SJCRH30 (cell line): ENCODE measurements at regions not wholly inside any gene's neighbourhood (a gene's known extent, or its start where the extent isn't known, plus 50 kb on each side); places are given as distances from the start of the nearest gene placed in this dataset.

Experiments
- DNase-seq, 2 experiments: peaks; one replicate each; pipeline ENCODE4 v3.0.0-alpha.2; 2015 to 2020
- H3K27ac ChIP-seq: fragments of 250-450 bp; sonication (Bioruptor Pico); 2 replicates; pipeline ENCODE4 v1.5.1; 2020; ENCODE audit warnings: mild to moderate bottlenecking, moderate library complexity
- H3K27me3 ChIP-seq: fragments of 250-450 bp; sonication (Bioruptor Pico); 2 replicates; pipeline ENCODE4 v1.5.1; 2020; ENCODE audit warnings: mild to moderate bottlenecking, moderate library complexity
- H3K36me3 ChIP-seq: fragments of 250-450 bp; sonication (Bioruptor Pico); 2 replicates; pipeline ENCODE4 v1.5.1; 2020; ENCODE audit warnings: mild to moderate bottlenecking, moderate library complexity
- H3K4me1 ChIP-seq: fragments of 250-450 bp; sonication (Bioruptor Pico); 2 replicates; pipeline ENCODE4 v1.5.1; 2020; ENCODE audit warnings: mild to moderate bottlenecking, moderate library complexity
- H3K4me3 ChIP-seq: fragments of 250-450 bp; sonication (Bioruptor Pico); 2 replicates; pipeline ENCODE4 v1.5.1; 2020; ENCODE audit warnings: mild to moderate bottlenecking, moderate library complexity
- H3K9me3 ChIP-seq: fragments of 250-450 bp; sonication (Bioruptor Pico); replicated peaks from 2 replicates; pipeline ENCODE4 v1.5.1; 2020; ENCODE audit warnings: mild to moderate bottlenecking, moderate library complexity

DNA sequence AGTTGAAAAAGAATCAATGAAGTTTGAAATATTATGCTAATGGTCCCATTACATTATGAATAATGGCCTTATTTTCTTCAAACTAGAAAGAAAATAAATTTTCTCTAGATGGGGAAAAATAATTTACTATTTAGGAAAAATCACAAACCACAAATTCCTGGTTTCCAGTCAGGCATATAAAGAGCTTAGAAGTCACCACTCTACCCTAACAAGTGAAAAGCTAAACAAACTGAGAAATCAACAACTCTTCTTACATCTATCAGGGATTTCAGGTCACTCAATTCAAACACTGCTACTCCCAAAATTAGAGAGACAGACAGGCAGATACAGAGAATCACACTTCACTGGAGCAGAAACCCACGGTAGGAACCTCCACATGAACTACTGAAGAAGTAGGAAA is 82.1 kb upstream of the LRRC7 start:
- Histone ChIP-seq H3K4me3 (no peak overlapping the region), H3K27me3 (no peaks in the 10 kb centered on the region), H3K9me3 (no peaks in the 10 kb centered on the region), H3K4me1 (no peaks in the 10 kb centered on the region), H3K36me3 (no peaks in the 10 kb centered on the region), H3K27ac (no peak overlapping the region)
- DNase-seq, result no peak

DNA sequence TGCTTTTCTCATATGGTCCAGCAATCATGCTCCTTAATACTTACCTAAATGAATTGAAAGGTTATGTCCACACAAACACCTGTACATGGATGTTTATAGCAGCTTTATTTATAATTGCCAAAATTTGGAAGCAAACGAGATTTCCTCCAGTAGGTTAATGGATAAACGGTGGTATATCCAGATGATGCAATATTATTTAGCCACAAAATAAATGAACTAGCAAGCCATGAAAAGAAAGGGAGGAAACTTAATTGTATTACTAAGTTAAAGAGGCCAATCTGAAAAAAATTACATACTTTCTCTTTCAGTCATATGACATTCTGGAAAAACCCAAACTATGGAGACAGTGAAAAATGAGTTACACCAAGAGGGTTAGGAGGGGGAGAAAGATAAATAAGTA is 76.3 kb upstream of the LRRC7 start:
- no peaks in the 10 kb centered on the region for H3K36me3 ChIP-seq
- no peak overlapping the region for H3K4me3 ChIP-seq
- no peak for DNase-seq
- H3K4me1 ChIP-seq, result no peaks in the 10 kb centered on the region
- no peaks in the 10 kb centered on the region for H3K27me3 ChIP-seq
- no peaks in the 10 kb centered on the region for H3K9me3 ChIP-seq
- no peak overlapping the region for H3K27ac ChIP-seq

- no peaks in the 10 kb centered on the region for H3K9me3 ChIP-seq
- DNase-seq, result no peak
- no peak overlapping the region for H3K4me3 ChIP-seq
- no peak overlapping the region for H3K27ac ChIP-seq
- no peaks in the 10 kb centered on the region for H3K36me3 ChIP-seq
- H3K4me1 ChIP-seq, result no peaks in the 10 kb centered on the region
- no peaks in the 10 kb centered on the region for H3K27me3 ChIP-seq
These were observed 75.4 kb upstream of the LRRC7 start for GRCh38 chr1:69492286-69492685.

- H3K4me1 ChIP-seq, result no peaks in the 10 kb centered on the region
- no peak for DNase-seq
- H3K36me3 ChIP-seq, result no peaks in the 10 kb centered on the region
- no peak overlapping the region for H3K27ac ChIP-seq
- H3K4me3 ChIP-seq, result no peak overlapping the region
- no peaks in the 10 kb centered on the region for H3K27me3 ChIP-seq
- no peaks in the 10 kb centered on the region for H3K9me3 ChIP-seq
These were observed 73.5 kb upstream of the LRRC7 start for GRCh38 chr1:69494221-69494620.

GRCh38 chr1:69497441-69498221 is 70.1 kb upstream of the LRRC7 start:
- no peak for DNase-seq
- H3K4me1 ChIP-seq, result no peaks in the 10 kb centered on the region
- H3K9me3 ChIP-seq, result no peaks in the 10 kb centered on the region
- H3K4me3 ChIP-seq, result no peak overlapping the region
- H3K27ac ChIP-seq, result no peak overlapping the region
- H3K36me3 ChIP-seq, result no peaks in the 10 kb centered on the region
- H3K27me3 ChIP-seq, result no peaks in the 10 kb centered on the region

DNA sequence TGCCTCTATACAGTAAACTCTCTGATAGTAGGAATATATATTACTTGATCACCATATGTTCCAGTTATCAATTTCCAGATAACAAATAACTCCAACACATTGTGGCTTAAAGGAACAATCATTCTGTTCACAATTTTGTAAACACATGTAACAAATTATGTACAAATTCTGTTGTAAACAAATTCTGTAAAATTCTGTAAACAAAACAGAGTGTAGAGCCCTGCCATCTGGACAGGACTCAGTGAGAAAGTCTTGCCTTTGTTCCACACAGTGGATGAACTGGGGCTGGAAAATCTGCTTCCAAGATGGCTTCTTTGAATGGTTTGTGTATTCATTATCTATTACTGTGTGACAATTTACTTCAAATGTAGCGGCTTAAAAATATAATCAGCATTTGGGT is 69.0 kb upstream of the LRRC7 start:
- Histone ChIP-seq H3K9me3 (no peaks in the 10 kb centered on the region), H3K27ac (no peak overlapping the region), H3K4me3 (no peak overlapping the region), H3K36me3 (no peaks in the 10 kb centered on the region), H3K27me3 (no peaks in the 10 kb centered on the region), H3K4me1 (no peaks in the 10 kb centered on the region)
- DNase-seq, result no peak

DNA sequence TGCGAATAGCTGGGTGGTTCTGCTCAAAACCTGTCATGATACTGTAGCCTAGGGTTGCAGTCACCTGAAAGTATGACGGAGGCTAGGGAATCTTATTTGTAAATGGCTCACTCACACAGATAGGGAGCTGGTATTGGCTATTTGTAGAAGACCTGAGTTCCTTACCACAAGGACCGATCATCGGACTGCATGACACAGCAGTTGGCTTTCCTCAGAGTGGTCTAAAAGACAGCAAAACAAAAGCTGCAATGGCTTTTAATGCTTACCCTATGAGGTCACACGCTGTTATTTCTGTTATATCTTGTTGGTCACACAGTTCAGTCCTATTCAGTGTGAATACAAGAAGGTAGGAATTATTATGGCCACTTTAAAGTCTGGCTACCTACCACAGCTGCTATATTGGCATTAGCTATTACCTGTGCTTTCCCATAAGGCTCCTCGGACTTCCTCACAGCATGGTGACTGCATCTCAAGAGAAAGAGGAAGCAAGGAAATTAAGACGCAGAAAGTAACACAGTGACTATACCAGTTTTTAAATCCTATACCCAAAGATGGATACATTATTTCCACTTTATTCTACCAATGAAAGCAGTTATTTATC is 68.4 kb upstream of the LRRC7 start:
- no peak for DNase-seq
- H3K27me3 ChIP-seq, result no peaks in the 10 kb centered on the region

DNA sequence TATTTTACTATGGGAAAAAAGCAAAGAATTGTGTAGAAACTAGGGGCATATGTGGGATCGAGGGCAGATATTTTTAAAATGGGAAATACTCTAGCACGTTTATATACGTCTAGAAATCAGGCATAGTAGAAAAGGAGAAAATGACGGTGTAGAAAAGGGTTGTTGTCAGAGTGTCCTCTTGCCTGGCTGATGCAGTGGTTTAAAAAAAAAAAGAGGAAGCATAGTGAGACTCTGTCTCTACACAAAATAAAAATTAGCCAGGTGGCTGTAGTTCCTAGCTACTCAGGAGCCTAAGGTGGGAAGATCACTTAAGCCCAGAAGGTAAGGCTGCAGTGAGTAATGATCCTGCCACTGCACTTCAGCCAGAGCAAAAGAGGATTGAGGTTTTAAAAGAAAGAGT is 64.7 kb upstream of the LRRC7 start:
- H3K27me3 ChIP-seq, result 0 out of 2 replicates have a peak, but pooled peaks cover 3% of the 10 kb centered on the region
- H3K4me1 ChIP-seq, result no peaks in the 10 kb centered on the region
- H3K36me3 ChIP-seq, result no peaks in the 10 kb centered on the region
- H3K27ac ChIP-seq, result no peak overlapping the region
- no peak overlapping the region for H3K4me3 ChIP-seq
- H3K9me3 ChIP-seq, result no peaks in the 10 kb centered on the region
- no peak for DNase-seq

More for the DNA sequence above, 68.4 kb upstream of the LRRC7 start:
- H3K27ac ChIP-seq, result no peak overlapping the region
- no peaks in the 10 kb centered on the region for H3K36me3 ChIP-seq
- no peak overlapping the region for H3K4me3 ChIP-seq
- H3K9me3 ChIP-seq, result no peaks in the 10 kb centered on the region
- H3K4me1 ChIP-seq, result no peaks in the 10 kb centered on the region

- H3K27ac ChIP-seq, result no peak overlapping the region
- H3K4me3 ChIP-seq, result no peak overlapping the region
- no peaks in the 10 kb centered on the region for H3K36me3 ChIP-seq
- H3K27me3 ChIP-seq, result 0 out of 2 replicates have a peak, but pooled peaks cover 3% of the 10 kb centered on the region
- DNase-seq, result no peak
- H3K4me1 ChIP-seq, result no peaks in the 10 kb centered on the region
- H3K9me3 ChIP-seq, result no peaks in the 10 kb centered on the region
These were observed 62.9 kb upstream of the LRRC7 start for GRCh38 chr1:69504730-69505252.

DNA sequence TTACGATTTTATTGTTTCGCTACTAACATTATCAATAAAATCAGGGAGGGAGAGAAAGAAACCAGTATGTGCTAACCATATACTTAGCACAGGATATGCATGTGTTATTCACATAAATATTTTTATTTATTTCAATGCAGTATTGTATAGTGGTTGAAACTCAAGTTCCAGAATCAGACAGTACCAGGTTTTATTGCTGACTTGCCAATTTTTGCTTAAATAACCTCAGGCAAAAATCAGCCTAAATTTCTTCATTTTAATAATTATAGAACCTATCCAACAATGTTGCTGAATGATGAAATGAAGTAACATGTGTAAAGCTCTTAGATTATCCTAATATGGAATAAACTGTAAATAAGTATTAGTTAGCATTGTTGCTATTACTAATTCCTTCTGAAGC is 61.4 kb upstream of the LRRC7 start:
- Histone ChIP-seq H3K27ac (no peak overlapping the region), H3K9me3 (no peaks in the 10 kb centered on the region), H3K27me3 (0 out of 2 replicates have a peak, but pooled peaks cover 3% of the 10 kb centered on the region), H3K4me3 (no peak overlapping the region), H3K4me1 (no peaks in the 10 kb centered on the region), H3K36me3 (no peaks in the 10 kb centered on the region)
- no peak for DNase-seq

DNA sequence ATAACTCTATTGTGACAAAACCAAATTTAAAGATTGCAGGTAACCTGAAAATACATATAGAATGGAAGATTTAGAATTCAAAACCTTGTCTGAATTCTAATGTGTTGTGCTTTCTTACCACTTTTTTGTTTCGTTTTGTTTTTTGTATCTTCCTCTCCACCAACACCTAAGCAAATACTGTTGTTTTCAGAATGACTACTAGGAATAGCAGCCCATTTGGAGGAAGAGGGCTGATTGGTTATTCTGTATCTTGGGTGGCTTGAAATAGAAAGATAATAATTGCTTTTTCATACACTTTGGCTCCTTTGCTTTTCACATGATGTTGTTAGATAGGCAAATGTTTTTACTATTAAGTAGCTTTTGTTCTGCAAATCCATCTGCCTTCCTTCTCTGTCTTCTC is 61.0 kb upstream of the LRRC7 start:
- no peaks in the 10 kb centered on the region for H3K9me3 ChIP-seq
- H3K27me3 ChIP-seq, result 0 out of 2 replicates have a peak, but pooled peaks cover 3% of the 10 kb centered on the region
- no peak overlapping the region for H3K27ac ChIP-seq
- no peaks in the 10 kb centered on the region for H3K36me3 ChIP-seq
- no peaks in the 10 kb centered on the region for H3K4me1 ChIP-seq
- DNase-seq, result no peak
- no peak overlapping the region for H3K4me3 ChIP-seq

DNA sequence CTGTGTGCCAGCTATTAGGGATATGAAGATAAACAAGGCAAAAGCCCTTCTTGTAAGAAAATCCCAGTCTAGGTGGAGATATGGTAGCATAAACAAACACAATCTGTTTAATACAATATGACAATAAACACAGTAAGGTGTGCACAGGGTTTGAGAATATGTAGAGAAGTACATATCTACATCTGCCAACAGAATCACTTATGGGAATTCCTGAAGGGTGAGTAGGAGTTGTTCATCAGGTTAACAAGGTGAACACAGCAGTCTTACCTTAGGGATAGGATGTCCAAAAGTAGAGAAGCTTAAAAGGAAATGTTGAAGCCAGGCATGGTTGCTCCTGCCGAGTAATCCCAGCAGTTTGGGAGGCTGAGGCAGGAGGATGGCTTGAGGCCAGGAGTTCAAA is 57.7 kb upstream of the LRRC7 start:
- H3K9me3 ChIP-seq, result no peaks in the 10 kb centered on the region
- no peak overlapping the region for H3K27ac ChIP-seq
- H3K4me1 ChIP-seq, result no peaks in the 10 kb centered on the region
- DNase-seq, result no peak
- H3K27me3 ChIP-seq, result 0 out of 2 replicates have a peak, but pooled peaks cover 3% of the 10 kb centered on the region
- no peak overlapping the region for H3K4me3 ChIP-seq
- H3K36me3 ChIP-seq, result no peaks in the 10 kb centered on the region

DNA sequence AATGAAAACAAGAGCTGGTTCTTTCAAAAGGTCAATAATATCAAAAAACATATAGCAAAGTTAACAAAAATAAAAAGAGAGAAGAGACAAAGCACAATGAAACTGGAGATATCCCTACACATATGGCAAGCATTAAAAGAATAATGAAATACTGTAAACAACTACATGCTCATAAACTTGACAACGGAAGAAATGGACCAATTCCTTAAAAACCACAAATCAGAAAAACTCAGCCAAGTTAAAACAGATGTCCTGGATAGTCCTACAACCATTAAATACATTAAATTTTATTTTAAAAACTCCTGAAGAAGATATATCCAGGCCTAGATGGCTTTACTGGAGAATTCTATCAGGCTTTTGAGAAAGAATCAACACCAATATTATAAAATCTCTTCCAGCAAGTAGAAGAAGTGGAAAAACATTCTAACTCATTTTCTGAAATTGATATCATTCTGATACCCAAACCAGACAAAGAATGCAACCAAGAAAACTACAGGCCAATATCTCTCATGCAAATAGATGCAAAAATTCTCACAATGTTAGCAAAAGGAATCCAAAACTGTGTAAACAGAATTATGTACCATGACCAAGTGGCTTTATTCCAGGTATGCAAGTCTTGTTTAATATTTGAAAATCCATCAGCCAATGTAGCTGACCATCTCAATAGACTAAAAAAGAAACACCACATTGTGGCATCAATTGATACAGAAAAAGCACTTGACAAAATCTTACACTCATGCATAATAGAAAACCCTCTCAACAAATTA is 56.1 kb upstream of the LRRC7 start:
- Histone ChIP-seq H3K4me3 (no peak overlapping the region), H3K27me3 (no peaks in the 10 kb centered on the region), H3K36me3 (no peaks in the 10 kb centered on the region), H3K4me1 (no peaks in the 10 kb centered on the region), H3K27ac (no peak overlapping the region), H3K9me3 (no peaks in the 10 kb centered on the region)
- no peak for DNase-seq

DNA sequence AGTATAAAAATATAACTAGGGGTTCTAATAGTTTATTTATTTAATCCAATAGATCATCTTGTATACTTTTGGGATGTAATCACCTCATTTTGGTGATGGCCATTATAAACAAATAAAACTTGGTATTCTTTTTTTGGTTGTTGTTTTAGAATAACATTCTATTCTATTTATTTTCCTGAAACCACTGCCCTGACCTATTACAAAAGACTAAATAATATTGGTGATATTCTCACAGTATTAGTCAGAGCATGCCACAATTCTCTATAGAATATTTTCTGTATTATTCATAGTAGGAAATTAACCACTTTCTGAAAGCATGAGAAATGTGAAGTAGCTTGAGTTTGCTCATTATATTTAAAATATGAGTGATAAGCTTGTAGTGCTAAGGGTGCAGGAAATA is 54.1 kb upstream of the LRRC7 start:
- Histone ChIP-seq H3K9me3 (no peaks in the 10 kb centered on the region), H3K4me1 (no peaks in the 10 kb centered on the region), H3K4me3 (no peak overlapping the region), H3K27ac (no peak overlapping the region), H3K36me3 (no peaks in the 10 kb centered on the region), H3K27me3 (no peaks in the 10 kb centered on the region)
- DNase-seq, result no peak
